RWPE2 (cell line): ENCODE measurements at regions not wholly inside any gene's neighbourhood (a gene's known extent, or its start where the extent isn't known, plus 50 kb on each side); places are given as distances from the start of the nearest gene placed in this dataset.
A peak's percentile ranks its signal among the peaks of the same experiment; 100 is the strongest.

Experiments used
- ATAC-seq: fragments of 200-7000 bp; cut with Tn5 transposase; 3 replicates; pipeline ENCODE4 v1.9.1; 2021; ENCODE audit warnings: low read depth
- DNase-seq: peaks from one replicate; pipeline ENCODE4 v3.0.0-alpha.2; 2020; ENCODE audit warnings: low spot score
- H3K27ac ChIP-seq: fragments of 450-650 bp; 2 replicates; pipeline ENCODE4 v1.5.1; 2017; ENCODE audit warnings: mild to moderate bottlenecking; ENCODE audit not compliant: poor library complexity, severe bottlenecking
- H3K27me3 ChIP-seq: fragments of 250-450 bp; sonication (Bioruptor Pico); 2 replicates; pipeline ENCODE4 v1.5.1; 2021; ENCODE audit warnings: mild to moderate bottlenecking, moderate library complexity; ENCODE audit not compliant: insufficient read depth, poor library complexity, severe bottlenecking
- H3K36me3 ChIP-seq: fragments of 250-450 bp; sonication (Bioruptor Pico); 2 replicates; pipeline ENCODE4 v1.5.1; 2020; ENCODE audit warnings: low read depth, mild to moderate bottlenecking, moderate library complexity
- H3K4me1 ChIP-seq: fragments of 250-450 bp; sonication (Bioruptor Pico); 2 replicates; pipeline ENCODE4 v1.5.1; 2021; ENCODE audit warnings: mild to moderate bottlenecking, moderate library complexity; ENCODE audit not compliant: insufficient read depth, poor library complexity, severe bottlenecking
- H3K4me3 ChIP-seq: fragments of 250-450 bp; sonication (Bioruptor Pico); 2 replicates; pipeline ENCODE4 v1.5.1; 2021; ENCODE audit warnings: mild to moderate bottlenecking, moderate library complexity; ENCODE audit not compliant: severe bottlenecking
- H3K9me3 ChIP-seq: fragments of 250-450 bp; sonication (Bioruptor Pico); 2 replicates; pipeline ENCODE4 v1.5.1; 2021; ENCODE audit warnings: mild to moderate bottlenecking, moderate library complexity; ENCODE audit not compliant: severe bottlenecking
- TF ChIP-seq, protein P1 (sequence below): fragments of 450-650 bp; IDR thresholded peaks from one replicate; pipeline ENCODE4 v1.5.1; 2017; ENCODE audit warnings: mild to moderate bottlenecking, moderate library complexity; ENCODE audit not compliant: poor library complexity, severe bottlenecking

GRCh38 chr15:22227411-22228100, 147.2 kb downstream of the OR4M2 start:
- no peaks in the 10 kb centered on the region for H3K9me3 ChIP-seq
- no peak overlapping the region for H3K4me3 ChIP-seq
- no peak overlapping the region for H3K27ac ChIP-seq
- no peak for ATAC-seq
- DNase-seq, result peak; percentile 69
- TF ChIP-seq, protein P1, sequence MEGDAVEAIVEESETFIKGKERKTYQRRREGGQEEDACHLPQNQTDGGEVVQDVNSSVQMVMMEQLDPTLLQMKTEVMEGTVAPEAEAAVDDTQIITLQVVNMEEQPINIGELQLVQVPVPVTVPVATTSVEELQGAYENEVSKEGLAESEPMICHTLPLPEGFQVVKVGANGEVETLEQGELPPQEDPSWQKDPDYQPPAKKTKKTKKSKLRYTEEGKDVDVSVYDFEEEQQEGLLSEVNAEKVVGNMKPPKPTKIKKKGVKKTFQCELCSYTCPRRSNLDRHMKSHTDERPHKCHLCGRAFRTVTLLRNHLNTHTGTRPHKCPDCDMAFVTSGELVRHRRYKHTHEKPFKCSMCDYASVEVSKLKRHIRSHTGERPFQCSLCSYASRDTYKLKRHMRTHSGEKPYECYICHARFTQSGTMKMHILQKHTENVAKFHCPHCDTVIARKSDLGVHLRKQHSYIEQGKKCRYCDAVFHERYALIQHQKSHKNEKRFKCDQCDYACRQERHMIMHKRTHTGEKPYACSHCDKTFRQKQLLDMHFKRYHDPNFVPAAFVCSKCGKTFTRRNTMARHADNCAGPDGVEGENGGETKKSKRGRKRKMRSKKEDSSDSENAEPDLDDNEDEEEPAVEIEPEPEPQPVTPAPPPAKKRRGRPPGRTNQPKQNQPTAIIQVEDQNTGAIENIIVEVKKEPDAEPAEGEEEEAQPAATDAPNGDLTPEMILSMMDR, result no peak
- H3K4me1 ChIP-seq, result no peaks in the 10 kb centered on the region
- H3K27me3 ChIP-seq, result no peaks in the 10 kb centered on the region
- no peaks in the 10 kb centered on the region for H3K36me3 ChIP-seq

DNA sequence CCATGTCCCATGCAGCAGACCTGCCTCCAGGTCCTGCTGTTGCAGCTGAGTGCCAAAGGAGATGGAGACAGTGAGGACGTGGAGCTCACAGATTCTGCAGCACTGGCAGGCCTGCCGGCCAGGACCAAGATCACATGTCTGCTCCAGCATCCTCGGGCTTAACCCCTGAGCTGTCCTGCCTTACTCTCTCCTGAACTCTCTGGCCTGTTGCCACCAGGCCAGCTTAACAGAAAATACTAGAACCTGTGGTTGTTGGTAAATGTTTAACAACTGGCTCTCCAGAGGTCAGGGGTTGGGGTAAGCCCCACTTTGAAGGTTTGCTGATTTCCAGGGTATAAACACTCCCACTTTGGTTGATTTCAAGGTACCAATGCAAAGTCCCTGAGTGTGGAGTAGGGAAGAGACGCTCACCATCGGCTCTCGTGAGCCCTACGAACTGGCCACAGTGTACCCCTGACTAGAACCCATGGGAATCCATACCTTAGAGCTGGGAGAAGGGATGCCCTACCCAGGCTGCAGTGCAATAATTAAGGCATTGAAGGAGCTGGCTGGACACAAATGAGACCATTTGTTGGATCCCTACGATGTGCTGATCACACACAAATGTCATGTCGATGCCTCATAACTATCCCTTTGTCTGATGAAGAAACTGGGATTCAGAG, 147.9 kb downstream of the OR4M2 start:
- H3K27ac ChIP-seq, result no peak overlapping the region
- H3K9me3 ChIP-seq, result no peaks in the 10 kb centered on the region
- no peaks in the 10 kb centered on the region for H3K27me3 ChIP-seq
- TF ChIP-seq, protein P1, result no peak
- no peaks in the 10 kb centered on the region for H3K36me3 ChIP-seq
- no peaks in the 10 kb centered on the region for H3K4me1 ChIP-seq
- H3K4me3 ChIP-seq, result no peak overlapping the region
- ATAC-seq (no peak), DNase-seq (peak; percentile 52)

DNA sequence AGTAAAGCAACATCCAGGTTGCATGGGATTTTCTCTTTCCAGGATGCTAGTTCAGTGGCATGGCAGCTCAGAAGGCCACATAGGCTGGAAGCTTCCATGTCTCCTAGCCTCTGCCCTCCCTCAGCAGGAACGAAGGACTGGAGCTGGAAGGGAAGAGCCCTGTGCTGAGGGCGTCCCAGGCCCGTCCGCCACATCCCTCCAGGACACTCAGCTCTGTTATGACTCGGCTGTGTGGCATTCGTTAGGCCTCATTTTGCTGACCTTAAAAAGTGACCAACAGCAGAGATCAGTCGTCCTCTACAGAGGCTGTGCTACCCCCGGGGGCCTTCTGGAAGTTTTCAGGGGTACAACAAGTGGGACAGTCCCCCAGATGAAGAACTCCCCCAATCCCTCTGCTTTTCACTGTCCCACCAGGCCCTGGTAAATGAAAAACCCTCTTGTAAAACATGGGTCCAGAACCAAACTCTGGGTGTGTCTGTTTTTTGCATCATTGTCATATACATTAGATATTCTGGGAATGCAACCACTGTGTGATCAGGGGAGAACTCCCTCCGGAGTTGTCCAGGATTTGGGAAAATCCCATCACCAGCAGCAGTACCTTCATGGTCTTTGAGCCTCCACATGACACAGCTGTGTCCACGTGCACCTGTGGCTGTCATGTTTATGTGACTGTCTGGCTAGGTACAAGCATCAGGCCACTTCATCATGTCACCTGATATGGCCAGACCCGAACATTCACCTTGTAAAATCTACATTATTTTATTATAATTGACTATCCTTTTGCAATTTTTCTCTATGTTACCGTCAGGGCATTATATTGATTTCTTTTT, 149.9 kb downstream of the OR4M2 start:
- peak; percentile 44; the same call in 2 of the 3 replicates for ATAC-seq

GRCh38 chr15:22231603-22232002, 151.3 kb downstream of the OR4M2 start:
- no peaks in the 10 kb centered on the region for H3K27me3 ChIP-seq
- no peak overlapping the region for H3K4me3 ChIP-seq
- H3K36me3 ChIP-seq, result no peaks in the 10 kb centered on the region
- H3K9me3 ChIP-seq, result no peaks in the 10 kb centered on the region
- no peak for ATAC-seq
- TF ChIP-seq, protein P1, result no peak
- H3K27ac ChIP-seq, result no peak overlapping the region
- no peak for DNase-seq
- H3K4me1 ChIP-seq, result no peaks in the 10 kb centered on the region

More for the DNA sequence above, 149.9 kb downstream of the OR4M2 start:
- H3K27me3 ChIP-seq, result no peaks in the 10 kb centered on the region
- H3K4me1 ChIP-seq, result no peaks in the 10 kb centered on the region
- H3K27ac ChIP-seq, result no peak overlapping the region
- no peaks in the 10 kb centered on the region for H3K36me3 ChIP-seq
- H3K4me3 ChIP-seq, result no peak overlapping the region
- DNase-seq, result peak; percentile 65
- no peaks in the 10 kb centered on the region for H3K9me3 ChIP-seq
- TF ChIP-seq, protein P1, result no peak
